ENCODE measurements at regions not wholly inside any gene's neighbourhood (a gene's known extent, or its start where the extent isn't known, plus 50 kb on each side); places are given as distances from the start of the nearest gene placed in this dataset.

DNA sequence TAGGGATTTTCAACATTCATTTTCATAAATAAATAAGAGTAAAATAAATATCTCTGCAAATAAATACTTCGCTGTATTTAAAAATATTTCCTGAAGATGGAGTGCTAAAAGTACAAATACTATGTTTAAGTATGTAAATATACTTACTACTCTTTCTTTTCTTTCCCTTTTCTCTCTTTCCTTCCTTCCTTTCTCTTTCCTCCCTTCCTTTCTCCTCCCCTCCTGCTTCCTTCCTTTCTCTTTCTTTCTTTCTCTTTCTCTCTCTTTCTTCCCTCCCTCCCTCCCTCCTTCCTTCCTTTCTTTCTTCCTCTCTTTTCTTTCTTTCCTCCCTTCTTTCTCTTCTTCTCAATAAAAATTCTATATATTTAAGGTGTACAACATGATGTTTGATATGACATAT is 496.1 kb downstream of the CCSER2 start:
- TF ChIP-seq, protein P1, sequence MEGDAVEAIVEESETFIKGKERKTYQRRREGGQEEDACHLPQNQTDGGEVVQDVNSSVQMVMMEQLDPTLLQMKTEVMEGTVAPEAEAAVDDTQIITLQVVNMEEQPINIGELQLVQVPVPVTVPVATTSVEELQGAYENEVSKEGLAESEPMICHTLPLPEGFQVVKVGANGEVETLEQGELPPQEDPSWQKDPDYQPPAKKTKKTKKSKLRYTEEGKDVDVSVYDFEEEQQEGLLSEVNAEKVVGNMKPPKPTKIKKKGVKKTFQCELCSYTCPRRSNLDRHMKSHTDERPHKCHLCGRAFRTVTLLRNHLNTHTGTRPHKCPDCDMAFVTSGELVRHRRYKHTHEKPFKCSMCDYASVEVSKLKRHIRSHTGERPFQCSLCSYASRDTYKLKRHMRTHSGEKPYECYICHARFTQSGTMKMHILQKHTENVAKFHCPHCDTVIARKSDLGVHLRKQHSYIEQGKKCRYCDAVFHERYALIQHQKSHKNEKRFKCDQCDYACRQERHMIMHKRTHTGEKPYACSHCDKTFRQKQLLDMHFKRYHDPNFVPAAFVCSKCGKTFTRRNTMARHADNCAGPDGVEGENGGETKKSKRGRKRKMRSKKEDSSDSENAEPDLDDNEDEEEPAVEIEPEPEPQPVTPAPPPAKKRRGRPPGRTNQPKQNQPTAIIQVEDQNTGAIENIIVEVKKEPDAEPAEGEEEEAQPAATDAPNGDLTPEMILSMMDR (conservative IDR thresholded peaks at IDR 0.05; ENCODE audit: low read depth in 2 of 2), result no peak
- no peak for TF ChIP-seq EZH2 (IDR thresholded peaks at IDR 0.05; ENCODE audit: low read depth, unreplicated experiment)

Measured in GM23338 (cell line).